GM23338 (cell line): ENCODE measurements at regions not wholly inside any gene's neighbourhood (a gene's known extent, or its start where the extent isn't known, plus 50 kb on each side); places are given as distances from the start of the nearest gene placed in this dataset.

Experiments
- ATAC-seq: fragments of 200-7000 bp; cut with Tn5 transposase; 3 replicates; pipeline ENCODE4 v1.9.1; 2020
- DNase-seq: peaks from one replicate; pipeline ENCODE4 v3.0.0-alpha.2; 2015; ENCODE audit warnings: low spot score
- H2AFZ ChIP-seq: fragments of 200-600 bp; sonication (generic); 2 replicates; pipeline ENCODE4 v1.8.0; 2016; ENCODE audit warnings: antibody characterized with exemption, mild to moderate bottlenecking, moderate library complexity
- H3F3A ChIP-seq: fragments of 200-600 bp; sonication (generic); replicated peaks from 2 replicates; pipeline ENCODE4 v1.8.0; 2017; ENCODE audit warnings: antibody characterized with exemption, mixed run types, low read depth
- H3K27ac ChIP-seq: fragments of 200-600 bp; sonication (generic); 2 replicates; pipeline ENCODE4 v1.6.1; 2016; ENCODE audit warnings: low read depth
- H3K27me3 ChIP-seq: fragments of 200-600 bp; sonication (generic); 2 replicates; pipeline ENCODE4 v1.8.0; 2016; ENCODE audit warnings: mild to moderate bottlenecking, mixed run types, moderate library complexity; ENCODE audit not compliant: insufficient read depth
- H3K36me3 ChIP-seq: fragments of 200-600 bp; sonication (generic); 2 replicates; pipeline ENCODE4 v1.8.0; 2016; ENCODE audit warnings: mild to moderate bottlenecking; ENCODE audit not compliant: insufficient read depth
- H3K4me1 ChIP-seq: fragments of 200-600 bp; sonication (generic); 2 replicates; pipeline ENCODE4 v1.8.0; 2016; ENCODE audit warnings: mild to moderate bottlenecking, moderate library complexity; ENCODE audit not compliant: insufficient read depth
- H3K4me2 ChIP-seq: fragments of 200-600 bp; sonication (generic); 2 replicates; pipeline ENCODE4 v1.7.1; 2017; ENCODE audit warnings: mixed run types
- H3K4me3 ChIP-seq: fragments of 200-600 bp; sonication (generic); 2 replicates; pipeline ENCODE4 v1.6.1; 2016; ENCODE audit warnings: mixed run types
- H3K79me2 ChIP-seq: fragments of 200-600 bp; sonication (generic); replicated peaks from 2 replicates; pipeline ENCODE4 v1.8.0; 2017; ENCODE audit warnings: mild to moderate bottlenecking; ENCODE audit not compliant: insufficient read depth
- H3K9me2 ChIP-seq: fragments of 200-600 bp; sonication (generic); 2 replicates; pipeline ENCODE4 v1.8.0; 2017; ENCODE audit not compliant: insufficient read depth
- H4K20me1 ChIP-seq: fragments of 200-600 bp; sonication (generic); replicated peaks from 2 replicates; pipeline ENCODE4 v1.8.0; 2017; ENCODE audit warnings: mild to moderate bottlenecking; ENCODE audit not compliant: insufficient read depth
- H3K27ac Mint-ChIP-seq: 2 replicates; pipeline ENCODE4 v1.8.0; 2020; ENCODE audit warnings: inconsistent platforms, mild to moderate bottlenecking, moderate library complexity, mixed read lengths
- H3K27me3 Mint-ChIP-seq: 3 replicates; pipeline ENCODE4 v1.8.0; 2022; ENCODE audit warnings: low read depth, mild to moderate bottlenecking, moderate library complexity, mixed read lengths, inconsistent platforms; ENCODE audit not compliant: insufficient read depth, poor library complexity
- H3K36me3 Mint-ChIP-seq: 3 replicates; pipeline ENCODE4 v1.8.0; 2021; ENCODE audit warnings: low read depth, mild to moderate bottlenecking, inconsistent platforms, moderate library complexity, mixed read lengths
- H3K4me1 Mint-ChIP-seq: 3 replicates; pipeline ENCODE4 v1.8.0; 2020; ENCODE audit warnings: mild to moderate bottlenecking, inconsistent platforms, mixed read lengths
- H3K4me3 Mint-ChIP-seq: 3 replicates; pipeline ENCODE4 v1.8.0; 2021; ENCODE audit warnings: moderate library complexity, mild to moderate bottlenecking, inconsistent platforms, mixed read lengths
- H3K9me3 Mint-ChIP-seq: 3 replicates; pipeline ENCODE4 v1.8.0; 2020; ENCODE audit warnings: moderate library complexity, mild to moderate bottlenecking, inconsistent platforms, mixed read lengths
- CREB1 ChIP-seq: fragments of 250-450 bp; sonication (Bioruptor Pico); IDR thresholded peaks from 2 replicates; pipeline ENCODE4 v1.5.0; 2020; ENCODE audit warnings: low read depth, mild to moderate bottlenecking, moderate library complexity
- ETS1 ChIP-seq: IDR thresholded peaks from 2 replicates; pipeline ENCODE4 v1.6.1; 2016; ENCODE audit warnings: antibody characterized with exemption
- EZH2 ChIP-seq: fragments of 200-600 bp; sonication (generic); IDR thresholded peaks from one replicate; pipeline ENCODE4 v1.8.0; 2017; ENCODE audit warnings: antibody characterized with exemption, mild to moderate bottlenecking, low read depth; ENCODE audit not compliant: unreplicated experiment
- EZH2phosphoT487 ChIP-seq: fragments of 200-600 bp; sonication (generic); IDR thresholded peaks from one replicate; pipeline ENCODE4 v1.8.1; 2018; ENCODE audit warnings: antibody characterized with exemption; ENCODE audit not compliant: unreplicated experiment
- JUNB ChIP-seq: IDR thresholded peaks from one replicate; pipeline ENCODE4 v1.6.1; 2016; ENCODE audit warnings: antibody characterized with exemption; ENCODE audit not compliant: unreplicated experiment
- NANOG ChIP-seq: IDR thresholded peaks from 2 replicates; pipeline ENCODE4 v1.6.1; 2016; ENCODE audit warnings: antibody characterized with exemption, borderline replicate concordance
- POLR2AphosphoS5 ChIP-seq: IDR thresholded peaks from 2 replicates; pipeline ENCODE4 v1.6.1; 2016; ENCODE audit warnings: antibody characterized with exemption, low read depth
- REST ChIP-seq: IDR thresholded peaks from one replicate; pipeline ENCODE4 v1.6.1; 2018; ENCODE audit warnings: antibody characterized with exemption; ENCODE audit not compliant: unreplicated experiment
- STAT1 ChIP-seq: IDR thresholded peaks from one replicate; pipeline ENCODE4 v1.6.1; 2016; ENCODE audit warnings: antibody characterized with exemption; ENCODE audit not compliant: unreplicated experiment
- ZNF114 ChIP-seq: fragments of 250-450 bp; sonication (Bioruptor Pico); IDR thresholded peaks from 2 replicates; pipeline ENCODE4 v1.5.0; 2020; ENCODE audit warnings: mild to moderate bottlenecking, moderate library complexity
- ZNF331 ChIP-seq: fragments of 250-450 bp; sonication (Bioruptor Pico); IDR thresholded peaks from 2 replicates; pipeline ENCODE4 v1.5.0; 2020; ENCODE audit warnings: low read depth, mild to moderate bottlenecking, moderate library complexity
- TF ChIP-seq, protein P1 (sequence below): fragments of 250-450 bp; sonication (Bioruptor Pico); IDR thresholded peaks from 2 replicates; pipeline ENCODE4 v1.5.0; 2020; ENCODE audit warnings: mild to moderate bottlenecking, moderate library complexity
- TF ChIP-seq, protein P2 (sequence below), 2 experiments: fragments of 200-600 bp in 1 of 2; sonication (generic) in 1 of 2; conservative IDR thresholded peaks; 2 replicates each; pipeline versions ENCODE4 v1.5.1 to v1.6.1; 2016 to 2017; ENCODE audit warnings: antibody characterized with exemption in 2 of 2, low read depth in 2 of 2, mild to moderate bottlenecking in 2 of 2, moderate library complexity in 1 of 2

DNA sequence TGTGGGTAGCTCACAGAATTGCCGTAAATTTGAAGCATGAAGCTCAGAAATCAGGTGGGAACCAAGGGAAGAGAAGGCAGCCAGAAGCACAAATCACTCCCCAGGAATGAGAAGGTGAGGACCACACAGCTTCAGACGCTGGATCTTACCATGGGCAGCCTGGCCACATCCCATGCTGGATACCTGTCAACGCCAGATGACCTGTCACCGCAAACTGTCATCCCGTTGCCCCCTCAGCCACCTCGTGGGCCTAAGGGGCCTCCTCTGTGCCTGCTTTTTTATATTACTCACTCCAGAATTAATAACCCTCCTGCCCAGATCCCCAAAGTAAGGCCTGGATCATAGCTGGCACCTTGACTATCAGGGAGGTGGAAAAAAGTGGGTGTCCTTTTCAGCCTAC, 82.3 kb upstream of the KCNK12 start:
- peaks cover 3% of the 10 kb centered on the region; the same call in 1 of the 3 replicates for H3K9me3 Mint-ChIP-seq
- Histone ChIP-seq H3K4me1 (peaks cover 19% of the 10 kb centered on the region), H3K4me3 (no peak overlapping the region), H3K9me2 (no peaks in the 10 kb centered on the region), H3K36me3 (no peaks in the 10 kb centered on the region), H3K79me2 (no peaks in the 10 kb centered on the region), H3K4me2 (no peak overlapping the region), H3F3A (0 out of 2 replicates have a peak, but pooled peaks cover 7% of the 10 kb centered on the region), H4K20me1 (no peaks in the 10 kb centered on the region), H3K27ac (no peak overlapping the region), H3K27me3 (no peaks in the 10 kb centered on the region), H2AFZ (no peak overlapping the region; the same call in 1 of the 2 replicates)
- no peak for ATAC-seq
- peaks cover 34% of the 10 kb centered on the region for H3K4me1 Mint-ChIP-seq
- no peak for TF ChIP-seq ZNF114 (CRISPR knock-in tag)
- TF ChIP-seq, protein P1, sequence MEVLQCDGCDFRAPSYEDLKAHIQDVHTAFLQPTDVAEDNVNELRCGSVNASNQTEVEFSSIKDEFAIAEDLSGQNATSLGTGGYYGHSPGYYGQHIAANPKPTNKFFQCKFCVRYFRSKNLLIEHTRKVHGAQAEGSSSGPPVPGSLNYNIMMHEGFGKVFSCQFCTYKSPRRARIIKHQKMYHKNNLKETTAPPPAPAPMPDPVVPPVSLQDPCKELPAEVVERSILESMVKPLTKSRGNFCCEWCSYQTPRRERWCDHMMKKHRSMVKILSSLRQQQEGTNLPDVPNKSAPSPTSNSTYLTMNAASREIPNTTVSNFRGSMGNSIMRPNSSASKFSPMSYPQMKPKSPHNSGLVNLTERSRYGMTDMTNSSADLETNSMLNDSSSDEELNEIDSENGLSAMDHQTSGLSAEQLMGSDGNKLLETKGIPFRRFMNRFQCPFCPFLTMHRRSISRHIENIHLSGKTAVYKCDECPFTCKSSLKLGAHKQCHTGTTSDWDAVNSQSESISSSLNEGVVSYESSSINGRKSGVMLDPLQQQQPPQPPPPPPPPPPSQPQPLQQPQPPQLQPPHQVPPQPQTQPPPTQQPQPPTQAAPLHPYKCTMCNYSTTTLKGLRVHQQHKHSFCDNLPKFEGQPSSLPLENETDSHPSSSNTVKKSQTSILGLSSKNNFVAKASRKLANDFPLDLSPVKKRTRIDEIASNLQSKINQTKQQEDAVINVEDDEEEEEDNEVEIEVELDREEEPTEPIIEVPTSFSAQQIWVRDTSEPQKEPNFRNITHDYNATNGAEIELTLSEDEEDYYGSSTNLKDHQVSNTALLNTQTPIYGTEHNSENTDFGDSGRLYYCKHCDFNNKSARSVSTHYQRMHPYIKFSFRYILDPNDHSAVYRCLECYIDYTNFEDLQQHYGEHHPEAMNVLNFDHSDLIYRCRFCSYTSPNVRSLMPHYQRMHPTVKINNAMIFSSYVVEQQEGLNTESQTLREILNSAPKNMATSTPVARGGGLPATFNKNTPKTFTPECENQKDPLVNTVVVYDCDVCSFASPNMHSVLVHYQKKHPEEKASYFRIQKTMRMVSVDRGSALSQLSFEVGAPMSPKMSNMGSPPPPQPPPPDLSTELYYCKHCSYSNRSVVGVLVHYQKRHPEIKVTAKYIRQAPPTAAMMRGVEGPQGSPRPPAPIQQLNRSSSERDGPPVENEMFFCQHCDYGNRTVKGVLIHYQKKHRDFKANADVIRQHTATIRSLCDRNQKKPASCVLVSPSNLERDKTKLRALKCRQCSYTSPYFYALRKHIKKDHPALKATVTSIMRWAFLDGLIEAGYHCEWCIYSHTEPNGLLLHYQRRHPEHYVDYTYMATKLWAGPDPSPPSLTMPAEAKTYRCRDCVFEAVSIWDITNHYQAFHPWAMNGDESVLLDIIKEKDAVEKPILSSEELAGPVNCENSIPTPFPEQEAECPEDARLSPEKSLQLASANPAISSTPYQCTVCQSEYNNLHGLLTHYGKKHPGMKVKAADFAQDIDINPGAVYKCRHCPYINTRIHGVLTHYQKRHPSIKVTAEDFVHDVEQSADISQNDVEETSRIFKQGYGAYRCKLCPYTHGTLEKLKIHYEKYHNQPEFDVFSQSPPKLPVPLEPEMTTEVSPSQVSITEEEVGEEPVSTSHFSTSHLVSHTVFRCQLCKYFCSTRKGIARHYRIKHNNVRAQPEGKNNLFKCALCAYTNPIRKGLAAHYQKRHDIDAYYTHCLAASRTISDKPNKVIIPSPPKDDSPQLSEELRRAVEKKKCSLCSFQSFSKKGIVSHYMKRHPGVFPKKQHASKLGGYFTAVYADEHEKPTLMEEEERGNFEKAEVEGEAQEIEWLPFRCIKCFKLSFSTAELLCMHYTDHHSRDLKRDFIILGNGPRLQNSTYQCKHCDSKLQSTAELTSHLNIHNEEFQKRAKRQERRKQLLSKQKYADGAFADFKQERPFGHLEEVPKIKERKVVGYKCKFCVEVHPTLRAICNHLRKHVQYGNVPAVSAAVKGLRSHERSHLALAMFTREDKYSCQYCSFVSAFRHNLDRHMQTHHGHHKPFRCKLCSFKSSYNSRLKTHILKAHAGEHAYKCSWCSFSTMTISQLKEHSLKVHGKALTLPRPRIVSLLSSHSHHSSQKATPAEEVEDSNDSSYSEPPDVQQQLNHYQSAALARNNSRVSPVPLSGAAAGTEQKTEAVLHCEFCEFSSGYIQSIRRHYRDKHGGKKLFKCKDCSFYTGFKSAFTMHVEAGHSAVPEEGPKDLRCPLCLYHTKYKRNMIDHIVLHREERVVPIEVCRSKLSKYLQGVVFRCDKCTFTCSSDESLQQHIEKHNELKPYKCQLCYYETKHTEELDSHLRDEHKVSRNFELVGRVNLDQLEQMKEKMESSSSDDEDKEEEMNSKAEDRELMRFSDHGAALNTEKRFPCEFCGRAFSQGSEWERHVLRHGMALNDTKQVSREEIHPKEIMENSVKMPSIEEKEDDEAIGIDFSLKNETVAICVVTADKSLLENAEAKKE (CRISPR knock-in tag): no peak
- TF ChIP-seq REST: no peak
- TF ChIP-seq NANOG: no peak
- TF ChIP-seq ZNF331 (CRISPR knock-in tag): no peak
- TF ChIP-seq ETS1: no peak
- no peak for TF ChIP-seq POLR2AphosphoS5
- no peak for TF ChIP-seq EZH2phosphoT487
- no peak for TF ChIP-seq EZH2
- TF ChIP-seq, protein P2, sequence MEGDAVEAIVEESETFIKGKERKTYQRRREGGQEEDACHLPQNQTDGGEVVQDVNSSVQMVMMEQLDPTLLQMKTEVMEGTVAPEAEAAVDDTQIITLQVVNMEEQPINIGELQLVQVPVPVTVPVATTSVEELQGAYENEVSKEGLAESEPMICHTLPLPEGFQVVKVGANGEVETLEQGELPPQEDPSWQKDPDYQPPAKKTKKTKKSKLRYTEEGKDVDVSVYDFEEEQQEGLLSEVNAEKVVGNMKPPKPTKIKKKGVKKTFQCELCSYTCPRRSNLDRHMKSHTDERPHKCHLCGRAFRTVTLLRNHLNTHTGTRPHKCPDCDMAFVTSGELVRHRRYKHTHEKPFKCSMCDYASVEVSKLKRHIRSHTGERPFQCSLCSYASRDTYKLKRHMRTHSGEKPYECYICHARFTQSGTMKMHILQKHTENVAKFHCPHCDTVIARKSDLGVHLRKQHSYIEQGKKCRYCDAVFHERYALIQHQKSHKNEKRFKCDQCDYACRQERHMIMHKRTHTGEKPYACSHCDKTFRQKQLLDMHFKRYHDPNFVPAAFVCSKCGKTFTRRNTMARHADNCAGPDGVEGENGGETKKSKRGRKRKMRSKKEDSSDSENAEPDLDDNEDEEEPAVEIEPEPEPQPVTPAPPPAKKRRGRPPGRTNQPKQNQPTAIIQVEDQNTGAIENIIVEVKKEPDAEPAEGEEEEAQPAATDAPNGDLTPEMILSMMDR (conservative IDR thresholded peaks at IDR 0.05; ENCODE audit: low read depth in 2 of 2): no peak
- TF ChIP-seq CREB1: no peak
- TF ChIP-seq JUNB: no peak
- no peak for TF ChIP-seq STAT1
- DNase-seq: no peak
- H3K36me3 Mint-ChIP-seq: peaks cover 4% of the 10 kb centered on the region; the same call in 1 of the 3 replicates
- peaks cover 13% of the 10 kb centered on the region for H3K27me3 Mint-ChIP-seq
- H3K27ac Mint-ChIP-seq: no peak overlapping the region
- no peak overlapping the region for H3K4me3 Mint-ChIP-seq
